ENCODE measurements at regions not wholly inside any gene's neighbourhood (a gene's known extent, or its start where the extent isn't known, plus 50 kb on each side); places are given as distances from the start of the nearest gene placed in this dataset.

- no peak overlapping the region for H3K4me2 ChIP-seq (ENCODE audit: control insufficient read depth, extremely low read depth, insufficient read depth, low read depth, low read length)
- TF ChIP-seq CTCF (optimal IDR thresholded peaks at IDR 0.05 in 1 of 3, IDR thresholded peaks at IDR 0.05 in 1 of 3, conservative IDR thresholded peaks at IDR 0.05 in 1 of 3; ENCODE audit: extremely low read depth in 1 of 3, insufficient read depth in 2 of 3, low read length in 3 of 3) (no peak), EZH2 (IDR thresholded peaks at IDR 0.05; ENCODE audit: low read length) (no peak)
- dilution Hi-C loops (cut with MboI; ENCODE audit: extremely low pct_ligation_motif_present, low sequenced_read_pairs): no loop called here
- H3K4me3 ChIP-seq (ENCODE audit: control insufficient read depth in 2 of 3, extremely low read depth in 1 of 3, insufficient read depth in 2 of 3, low read depth in 1 of 3, low read length in 3 of 3): no peak overlapping the region
- H3K27ac ChIP-seq (ENCODE audit: control insufficient read depth, insufficient read depth, low read length): no peak overlapping the region
- FAIRE-seq (no peak), DNase-seq (ENCODE audit: low read depth, low spot score) (no peak)
- no peaks in the 10 kb centered on the region for H3K9me3 ChIP-seq (ENCODE audit: control insufficient read depth, low read depth, low read length)
- H3K9ac ChIP-seq (ENCODE audit: control insufficient read depth, extremely low read depth, insufficient read depth, low read length): no peak overlapping the region
- H2AFZ ChIP-seq (ENCODE audit: control insufficient read depth, low read length): no peak overlapping the region
- H3K36me3 ChIP-seq (ENCODE audit: control insufficient read depth in 2 of 2, extremely low read depth in 1 of 2, insufficient read depth in 2 of 2, low read length in 2 of 2): peaks cover 0 to 1% of the 10 kb centered on the region in 2 experiments
- H3K9me1 ChIP-seq (ENCODE audit: control insufficient read depth, extremely low read depth, insufficient read depth, low read length): no peaks in the 10 kb centered on the region
- no peaks in the 10 kb centered on the region for H3K27me3 ChIP-seq (ENCODE audit: control insufficient read depth, extremely low read depth, insufficient read depth, low read length)
- H4K20me1 ChIP-seq (ENCODE audit: control insufficient read depth, extremely low read depth, insufficient read depth, low read length): no peaks in the 10 kb centered on the region
- H3K79me2 ChIP-seq (ENCODE audit: control insufficient read depth, insufficient read depth, low read length): no peaks in the 10 kb centered on the region
- no peaks in the 10 kb centered on the region for H3K4me1 ChIP-seq (ENCODE audit: control insufficient read depth, extremely low read depth, insufficient read depth, low read length)
These were observed 98.0 kb downstream of the MARCHF4 start for GRCh38 chr2:216274194-216274840.

DNA sequence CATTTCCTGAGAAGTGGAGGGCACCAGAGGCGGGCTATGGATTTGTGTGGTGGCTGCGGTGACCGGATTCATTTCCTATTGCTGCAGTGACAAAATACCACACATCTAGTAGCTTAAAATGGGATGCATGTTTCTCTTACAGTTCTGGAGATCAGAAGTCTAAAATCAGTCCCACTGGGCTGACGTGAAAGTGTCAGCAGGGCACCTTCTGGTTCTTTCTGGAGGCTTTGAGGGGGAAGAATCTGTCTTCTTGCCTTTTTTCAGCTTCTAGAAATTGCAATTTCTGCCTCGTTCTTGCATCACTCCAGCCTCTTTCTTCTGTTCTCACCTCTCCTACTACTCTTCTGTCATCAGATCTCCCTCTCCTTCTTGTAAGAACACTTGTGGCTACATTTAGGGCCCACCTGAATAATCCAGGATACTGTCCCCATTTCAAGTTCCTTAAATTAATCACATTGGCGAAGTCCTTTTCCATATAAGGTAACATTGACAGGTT is 111.2 kb downstream of the MARCHF4 start:
- no peak overlapping the region for H3K4me2 ChIP-seq (ENCODE audit: control insufficient read depth, extremely low read depth, insufficient read depth, low read depth, low read length)
- FAIRE-seq: no peak
- dilution Hi-C loops (cut with MboI; ENCODE audit: extremely low pct_ligation_motif_present, low sequenced_read_pairs): no loop called here
- H3K9me3 ChIP-seq (ENCODE audit: control insufficient read depth, low read depth, low read length): no peaks in the 10 kb centered on the region
- TF ChIP-seq CTCF (optimal IDR thresholded peaks at IDR 0.05 in 1 of 3, IDR thresholded peaks at IDR 0.05 in 1 of 3, conservative IDR thresholded peaks at IDR 0.05 in 1 of 3; ENCODE audit: extremely low read depth in 1 of 3, insufficient read depth in 2 of 3, low read length in 3 of 3): no peak
- no peak for TF ChIP-seq EZH2 (IDR thresholded peaks at IDR 0.05; ENCODE audit: low read length)
- H2AFZ ChIP-seq (ENCODE audit: control insufficient read depth, low read length): no peak overlapping the region
- no peaks in the 10 kb centered on the region for H3K9me1 ChIP-seq (ENCODE audit: control insufficient read depth, extremely low read depth, insufficient read depth, low read length)
- no peak for DNase-seq (ENCODE audit: low read depth, low spot score)
- H3K36me3 ChIP-seq (ENCODE audit: control insufficient read depth in 2 of 2, extremely low read depth in 1 of 2, insufficient read depth in 2 of 2, low read length in 2 of 2): peaks cover 0 to 1% of the 10 kb centered on the region in 2 experiments
- no peaks in the 10 kb centered on the region for H3K27me3 ChIP-seq (ENCODE audit: control insufficient read depth, extremely low read depth, insufficient read depth, low read length)
- H3K79me2 ChIP-seq (ENCODE audit: control insufficient read depth, insufficient read depth, low read length): no peaks in the 10 kb centered on the region
- no peak overlapping the region for H3K9ac ChIP-seq (ENCODE audit: control insufficient read depth, extremely low read depth, insufficient read depth, low read length)
- no peak overlapping the region for H3K4me3 ChIP-seq (ENCODE audit: control insufficient read depth in 2 of 3, extremely low read depth in 1 of 3, insufficient read depth in 2 of 3, low read depth in 1 of 3, low read length in 3 of 3)
- H3K4me1 ChIP-seq (ENCODE audit: control insufficient read depth, extremely low read depth, insufficient read depth, low read length): no peaks in the 10 kb centered on the region
- H3K27ac ChIP-seq (ENCODE audit: control insufficient read depth, insufficient read depth, low read length): no peak overlapping the region
- no peaks in the 10 kb centered on the region for H4K20me1 ChIP-seq (ENCODE audit: control insufficient read depth, extremely low read depth, insufficient read depth, low read length)

All from keratinocyte (primary cell).